ENCODE measurements at regions not wholly inside any gene's neighbourhood (a gene's known extent, or its start where the extent isn't known, plus 50 kb on each side); places are given as distances from the start of the nearest gene placed in this dataset.

GRCh38 chr2:41903474-41904135, 144.2 kb upstream of the PKDCC start:
- no peak overlapping the region for H2AFZ ChIP-seq (ENCODE audit: low read length)
- no peak overlapping the region for H3K9ac ChIP-seq (ENCODE audit: insufficient read depth, low read length)
- no peak overlapping the region for H3K27ac ChIP-seq (ENCODE audit: insufficient read depth, low read length)
- no peaks in the 10 kb centered on the region for H3K36me3 ChIP-seq (ENCODE audit: control insufficient read depth, insufficient read depth, low read length)
- no peak overlapping the region for H3K4me2 ChIP-seq (ENCODE audit: extremely low read depth, insufficient read depth, low read length)
- no peaks in the 10 kb centered on the region for H3K79me2 ChIP-seq (ENCODE audit: control insufficient read depth, insufficient read depth, low read length)
- no peak overlapping the region for H3K4me3 ChIP-seq (replicated peaks in 1 of 4; ENCODE audit: control extremely low read depth in 1 of 4, insufficient read depth in 1 of 4, low read depth in 3 of 4, low read length in 4 of 4)
- H4K20me1 ChIP-seq (ENCODE audit: control insufficient read depth, extremely low read depth, insufficient read depth, low read length), result no peaks in the 10 kb centered on the region
- peak in 1 of 2 donors; percentile 50 for DNase-seq (ENCODE audit: low read depth in 2 of 2)
- no peaks in the 10 kb centered on the region for H3K4me1 ChIP-seq (ENCODE audit: control insufficient read depth, extremely low read depth, insufficient read depth, low read length)
- TF ChIP-seq EZH2 (IDR thresholded peaks at IDR 0.05; ENCODE audit: low read length, missing control alignments) (no peak), CTCF (conservative IDR thresholded peaks at IDR 0.05 in 1 of 2, IDR thresholded peaks at IDR 0.05 in 1 of 2; ENCODE audit: low read depth in 1 of 2, low read length in 2 of 2) (no peak)
- H3K9me3 ChIP-seq (ENCODE audit: control insufficient read depth, insufficient read depth, low read depth, low read length), result no peaks in the 10 kb centered on the region
- no peaks in the 10 kb centered on the region for H3K27me3 ChIP-seq (ENCODE audit: control insufficient read depth, insufficient read depth, low read length)

- no peak overlapping the region for H3K9ac ChIP-seq (ENCODE audit: insufficient read depth, low read length)
- no peaks in the 10 kb centered on the region for H3K36me3 ChIP-seq (ENCODE audit: control insufficient read depth, insufficient read depth, low read length)
- no peak overlapping the region for H3K4me3 ChIP-seq (replicated peaks in 1 of 4; ENCODE audit: control extremely low read depth in 1 of 4, insufficient read depth in 1 of 4, low read depth in 3 of 4, low read length in 4 of 4)
- no peak for DNase-seq (ENCODE audit: low read depth in 2 of 2)
- H3K4me2 ChIP-seq (ENCODE audit: extremely low read depth, insufficient read depth, low read length), result no peak overlapping the region
- no peak for TF ChIP-seq CTCF (conservative IDR thresholded peaks at IDR 0.05 in 1 of 2, IDR thresholded peaks at IDR 0.05 in 1 of 2; ENCODE audit: low read depth in 1 of 2, low read length in 2 of 2)
- no peak for TF ChIP-seq EZH2 (IDR thresholded peaks at IDR 0.05; ENCODE audit: low read length, missing control alignments)
- no peaks in the 10 kb centered on the region for H3K27me3 ChIP-seq (ENCODE audit: control insufficient read depth, insufficient read depth, low read length)
- H3K4me1 ChIP-seq (ENCODE audit: control insufficient read depth, extremely low read depth, insufficient read depth, low read length), result no peaks in the 10 kb centered on the region
- H2AFZ ChIP-seq (ENCODE audit: low read length), result no peak overlapping the region
- no peak overlapping the region for H3K27ac ChIP-seq (ENCODE audit: insufficient read depth, low read length)
- no peaks in the 10 kb centered on the region for H4K20me1 ChIP-seq (ENCODE audit: control insufficient read depth, extremely low read depth, insufficient read depth, low read length)
- H3K9me3 ChIP-seq (ENCODE audit: control insufficient read depth, insufficient read depth, low read depth, low read length), result no peaks in the 10 kb centered on the region
- no peaks in the 10 kb centered on the region for H3K79me2 ChIP-seq (ENCODE audit: control insufficient read depth, insufficient read depth, low read length)
Measured at GRCh38 chr2:41904459-41904858, 143.4 kb upstream of the PKDCC start.

GRCh38 chr2:41905597-41906337, 142.1 kb upstream of the PKDCC start:
- Histone ChIP-seq H3K4me2 (ENCODE audit: extremely low read depth, insufficient read depth, low read length) (no peak overlapping the region), H3K4me3 (replicated peaks in 1 of 4; ENCODE audit: control extremely low read depth in 1 of 4, insufficient read depth in 1 of 4, low read depth in 3 of 4, low read length in 4 of 4) (no peak overlapping the region), H3K27ac (ENCODE audit: insufficient read depth, low read length) (no peak overlapping the region), H3K79me2 (ENCODE audit: control insufficient read depth, insufficient read depth, low read length) (no peaks in the 10 kb centered on the region), H3K27me3 (ENCODE audit: control insufficient read depth, insufficient read depth, low read length) (no peaks in the 10 kb centered on the region), H4K20me1 (ENCODE audit: control insufficient read depth, extremely low read depth, insufficient read depth, low read length) (no peaks in the 10 kb centered on the region), H3K9ac (ENCODE audit: insufficient read depth, low read length) (no peak overlapping the region), H3K9me3 (ENCODE audit: control insufficient read depth, insufficient read depth, low read depth, low read length) (no peaks in the 10 kb centered on the region), H3K4me1 (ENCODE audit: control insufficient read depth, extremely low read depth, insufficient read depth, low read length) (no peaks in the 10 kb centered on the region), H2AFZ (ENCODE audit: low read length) (no peak overlapping the region), H3K36me3 (ENCODE audit: control insufficient read depth, insufficient read depth, low read length) (no peaks in the 10 kb centered on the region)
- DNase-seq (ENCODE audit: low read depth in 2 of 2), result no peak
- TF ChIP-seq CTCF (conservative IDR thresholded peaks at IDR 0.05 in 1 of 2, IDR thresholded peaks at IDR 0.05 in 1 of 2; ENCODE audit: low read depth in 1 of 2, low read length in 2 of 2), result no peak
- no peak for TF ChIP-seq EZH2 (IDR thresholded peaks at IDR 0.05; ENCODE audit: low read length, missing control alignments)

All from fibroblast of lung (primary cell).